ENCODE measurements at regions not wholly inside any gene's neighbourhood (a gene's known extent, or its start where the extent isn't known, plus 50 kb on each side); places are given as distances from the start of the nearest gene placed in this dataset.

GRCh38 chr10:71033396-71033980 lies 145.1 kb upstream of the PCBD1 start:
- no peak; the same call in 1 of the 2 replicates for TF ChIP-seq CTCF (conservative IDR thresholded peaks at IDR 0.05; ENCODE audit: low read length)
- no peak for TF ChIP-seq EZH2phosphoT487 (IDR thresholded peaks at IDR 0.05; ENCODE audit: borderline replicate concordance)

Data from Loucy (cell line).